NT2/D1 (cell line): ENCODE measurements at regions not wholly inside any gene's neighbourhood (a gene's known extent, or its start where the extent isn't known, plus 50 kb on each side); places are given as distances from the start of the nearest gene placed in this dataset.

Source experiments
- DNase-seq: peaks from one replicate; pipeline ENCODE4 v3.0.0-alpha.2; 2011; ENCODE audit warnings: low read depth, low spot score
- H3K27me3 ChIP-seq: 2 replicates; pipeline ENCODE4 v1.6.0; 2011; ENCODE audit warnings: mild to moderate bottlenecking; ENCODE audit not compliant: insufficient read length, insufficient read depth
- H3K36me3 ChIP-seq: 2 replicates; pipeline ENCODE4 v1.6.1; 2011; ENCODE audit warnings: mild to moderate bottlenecking, low read length, mixed read lengths; ENCODE audit not compliant: insufficient read depth, insufficient read length
- H3K4me1 ChIP-seq: 2 replicates; pipeline ENCODE4 v1.5.1; 2011; ENCODE audit not compliant: insufficient read depth, insufficient read length
- H3K4me3 ChIP-seq: 2 replicates; pipeline ENCODE4 v1.5.1; 2011; ENCODE audit warnings: low read depth; ENCODE audit not compliant: insufficient read length
- H3K9ac ChIP-seq: 2 replicates; pipeline ENCODE4 v1.6.0; 2011; ENCODE audit warnings: low read depth; ENCODE audit not compliant: insufficient read length
- H3K9me3 ChIP-seq: 2 replicates; pipeline ENCODE4 v1.5.1; 2011; ENCODE audit warnings: mild to moderate bottlenecking, low read length; ENCODE audit not compliant: insufficient read depth
- SUZ12 ChIP-seq: IDR thresholded peaks from 2 replicates; pipeline ENCODE4 v1.6.1; 2011; ENCODE audit not compliant: insufficient read length, insufficient read depth; ENCODE audit errors: extremely low read depth
- YY1 ChIP-seq: IDR thresholded peaks from 2 replicates; pipeline ENCODE4 v1.6.1; 2011; ENCODE audit not compliant: insufficient read length, insufficient read depth
- ZNF274 ChIP-seq: IDR thresholded peaks from 2 replicates; pipeline ENCODE4 v1.6.1; 2011; ENCODE audit warnings: mild to moderate bottlenecking, low read depth, low read length

- no peaks in the 10 kb centered on the region for H3K27me3 ChIP-seq
- no peak overlapping the region for H3K4me3 ChIP-seq
- no peak overlapping the region for H3K9ac ChIP-seq
- H3K9me3 ChIP-seq: no peaks in the 10 kb centered on the region
- no peaks in the 10 kb centered on the region for H3K36me3 ChIP-seq
- no peaks in the 10 kb centered on the region for H3K4me1 ChIP-seq
- TF ChIP-seq SUZ12: no peak
- DNase-seq: no peak
Measured at GRCh38 chr15:100783291-100783690, 96.3 kb upstream of the ALDH1A3 start.

- Histone ChIP-seq H3K9ac (no peak overlapping the region), H3K27me3 (no peaks in the 10 kb centered on the region), H3K9me3 (no peaks in the 10 kb centered on the region), H3K4me3 (no peak overlapping the region), H3K36me3 (no peaks in the 10 kb centered on the region), H3K4me1 (no peaks in the 10 kb centered on the region)
- no peak for DNase-seq
- no peak for TF ChIP-seq YY1
- TF ChIP-seq ZNF274: no peak
- no peak for TF ChIP-seq SUZ12
Measured at GRCh38 chr15:100783760-100784492, 95.7 kb upstream of the ALDH1A3 start.

- Histone ChIP-seq H3K4me1 (no peaks in the 10 kb centered on the region), H3K9me3 (no peaks in the 10 kb centered on the region), H3K9ac (no peak overlapping the region), H3K36me3 (no peaks in the 10 kb centered on the region), H3K4me3 (no peak overlapping the region), H3K27me3 (no peaks in the 10 kb centered on the region)
- no peak for TF ChIP-seq YY1
- TF ChIP-seq SUZ12: no peak
- TF ChIP-seq ZNF274: no peak
- no peak for DNase-seq
Measured at GRCh38 chr15:100784493-100785180, 95.0 kb upstream of the ALDH1A3 start.

GRCh38 chr15:100785181-100786138 lies 94.2 kb upstream of the ALDH1A3 start:
- no peaks in the 10 kb centered on the region for H3K36me3 ChIP-seq
- H3K9ac ChIP-seq: no peak overlapping the region
- H3K4me3 ChIP-seq: no peak overlapping the region
- no peaks in the 10 kb centered on the region for H3K4me1 ChIP-seq
- no peak for DNase-seq
- no peaks in the 10 kb centered on the region for H3K27me3 ChIP-seq
- no peaks in the 10 kb centered on the region for H3K9me3 ChIP-seq
- TF ChIP-seq ZNF274: no peak
- no peak for TF ChIP-seq SUZ12
- no peak for TF ChIP-seq YY1

DNA sequence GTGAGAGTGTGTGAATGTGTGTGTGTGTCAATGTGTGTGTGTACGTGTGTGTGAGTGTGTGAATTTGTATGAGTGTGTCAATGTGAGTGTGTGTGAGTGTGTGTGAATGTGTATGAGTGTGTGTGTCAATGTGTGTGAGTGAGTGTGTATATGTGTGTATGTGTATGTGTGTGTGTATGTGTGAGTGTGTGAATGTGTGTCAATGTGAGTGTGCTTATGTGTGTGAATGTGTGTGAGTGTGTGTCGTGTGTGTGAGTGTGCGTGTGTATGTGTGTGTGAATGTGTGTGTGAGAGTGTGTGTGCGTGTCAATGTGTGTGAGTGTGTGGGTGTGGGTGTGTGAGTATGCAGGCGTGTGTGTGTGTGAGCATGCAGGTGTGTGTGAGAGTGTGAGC lies 93.5 kb upstream of the ALDH1A3 start:
- TF ChIP-seq SUZ12 (no peak), ZNF274 (no peak), YY1 (no peak)
- Histone ChIP-seq H3K36me3 (no peaks in the 10 kb centered on the region), H3K27me3 (no peaks in the 10 kb centered on the region), H3K4me3 (no peak overlapping the region), H3K9ac (no peak overlapping the region), H3K9me3 (no peaks in the 10 kb centered on the region), H3K4me1 (no peaks in the 10 kb centered on the region)
- no peak for DNase-seq

GRCh38 chr15:100786901-100787566 lies 92.6 kb upstream of the ALDH1A3 start:
- Histone ChIP-seq H3K27me3 (no peaks in the 10 kb centered on the region), H3K9ac (no peak overlapping the region), H3K4me3 (no peak overlapping the region), H3K36me3 (no peaks in the 10 kb centered on the region), H3K9me3 (no peaks in the 10 kb centered on the region), H3K4me1 (no peaks in the 10 kb centered on the region)
- TF ChIP-seq YY1 (no peak), SUZ12 (no peak), ZNF274 (no peak)
- no peak for DNase-seq
